Endothelial cell of umbilical vein (primary cell): ENCODE measurements at regions not wholly inside any gene's neighbourhood (a gene's known extent, or its start where the extent isn't known, plus 50 kb on each side); places are given as distances from the start of the nearest gene placed in this dataset.

Experiments
- BruUV-seq: library from RNA; stranded (reverse); fragments of 400-500 nt; replicated peaks from 2 replicates; lab custom pipeline; 2021; lab: Mats Ljungman, UMichigan
- CTCF ChIA-PET: fragments of 300-600, 350-600 bp; sonication (Branson Sonifier 250); formaldehyde crosslinking; loops from one replicate; lab custom pipeline; 2021; ENCODE audit warnings: antibody characterized with exemption, inconsistent platforms; lab: Charles Lee
- POLR2A ChIA-PET: fragments of 300-600, 350-600 bp; sonication (Branson Sonifier 250); formaldehyde crosslinking; loops from one replicate; lab custom pipeline; 2021; ENCODE audit warnings: antibody characterized with exemption, inconsistent platforms; lab: Charles Lee
- DNase-seq: peaks from one replicate; pipeline ENCODE4 v3.0.0-alpha.2; 2011; ENCODE audit warnings: low read depth, low spot score
- FAIRE-seq: peaks from 2 replicates; lab custom pipeline; 2011; peaks lifted over from hg19 to GRCh38; lab: Jason Lieb, UNC
- H2AFZ ChIP-seq: 2 replicates; pipeline ENCODE4 v1.6.0; 2012; ENCODE audit warnings: low read depth, low read length, control low read depth, inconsistent platforms
- H3K27ac ChIP-seq: 2 replicates; pipeline ENCODE4 v1.5.1; 2011; ENCODE audit warnings: low read depth, mild to moderate bottlenecking, control low read depth, low read length, moderate library complexity; ENCODE audit not compliant: insufficient read depth
- H3K27me3 ChIP-seq, 2 experiments: 2 replicates each; pipeline versions ENCODE4 v1.6.0 to v1.6.1; 2011; ENCODE audit warnings: low read length in 2 of 2, mixed read lengths in 1 of 2; ENCODE audit not compliant: control insufficient read depth in 2 of 2, insufficient read depth in 2 of 2
- H3K36me3 ChIP-seq, 2 experiments: 2 replicates in 1 of 2; 3 replicates in 1 of 2; pipeline ENCODE4 v1.5.1; 2011; ENCODE audit warnings: low read length in 2 of 2, mild to moderate bottlenecking in 1 of 2, moderate library complexity in 1 of 2; ENCODE audit not compliant: control insufficient read depth in 2 of 2, insufficient read depth in 2 of 2; ENCODE audit errors: extremely low read depth in 1 of 2
- H3K4me1 ChIP-seq: 3 replicates; pipeline ENCODE4 v1.5.1; 2011; ENCODE audit warnings: mild to moderate bottlenecking, low read length; ENCODE audit not compliant: control insufficient read depth, insufficient read depth; ENCODE audit errors: extremely low read depth
- H3K4me2 ChIP-seq: 2 replicates; pipeline ENCODE4 v1.6.1; 2011; ENCODE audit warnings: low read length, control low read depth, mixed read lengths; ENCODE audit not compliant: insufficient read depth
- H3K4me3 ChIP-seq, 3 experiments: fragments of 200-600 bp in 1 of 3; sonication (generic), shearing (Covaris generic) in 1 of 3; replicated peaks in 1 of 3; 2 replicates each; pipeline ENCODE4 v1.5.1; 2011 to 2016; ENCODE audit warnings: control low read depth in 3 of 3, low read length in 3 of 3, mild to moderate bottlenecking in 2 of 3, inconsistent platforms in 1 of 3, low read depth in 1 of 3, moderate library complexity in 1 of 3; ENCODE audit not compliant: insufficient read depth in 1 of 3
- H3K79me2 ChIP-seq: 2 replicates; pipeline ENCODE4 v1.6.0; 2012; ENCODE audit warnings: low read length, inconsistent platforms; ENCODE audit not compliant: control insufficient read depth, insufficient read depth
- H3K9ac ChIP-seq: replicated peaks from 2 replicates; pipeline ENCODE3; 2011; ENCODE audit warnings: low read length, control low read depth; ENCODE audit not compliant: insufficient read depth; ENCODE audit errors: extremely low read depth
- H3K9me1 ChIP-seq: replicated peaks from 3 replicates; pipeline ENCODE4 v1.6.0; 2011; ENCODE audit warnings: mild to moderate bottlenecking, low read length; ENCODE audit not compliant: control insufficient read depth, insufficient read depth; ENCODE audit errors: extremely low read depth
- H3K9me3 ChIP-seq: replicated peaks from 2 replicates; pipeline ENCODE4 v1.5.1; 2012; ENCODE audit warnings: low read length, inconsistent platforms; ENCODE audit not compliant: control insufficient read depth, insufficient read depth
- H4K20me1 ChIP-seq: replicated peaks from 2 replicates; pipeline ENCODE3; 2011; ENCODE audit warnings: mild to moderate bottlenecking, low read length; ENCODE audit not compliant: control insufficient read depth, insufficient read depth; ENCODE audit errors: extremely low read depth
- EZH2 ChIP-seq: IDR thresholded peaks from 2 replicates; pipeline ENCODE4 v1.6.1; 2012; ENCODE audit warnings: borderline replicate concordance, low read depth, mild to moderate bottlenecking, moderate library complexity, low read length, inconsistent platforms; ENCODE audit not compliant: severe bottlenecking
- FOS ChIP-seq: IDR thresholded peaks from 2 replicates; pipeline ENCODE4 v1.6.1; 2011; ENCODE audit warnings: mild to moderate bottlenecking, low read length, moderate library complexity, borderline replicate concordance; ENCODE audit not compliant: insufficient read depth
- GATA2 ChIP-seq: IDR thresholded peaks from 2 replicates; pipeline ENCODE4 v1.7.0; 2011; ENCODE audit warnings: low read depth, mild to moderate bottlenecking, moderate library complexity, mixed read lengths, low read length; ENCODE audit not compliant: insufficient read length, insufficient read depth
- JUN ChIP-seq: IDR thresholded peaks from 2 replicates; pipeline ENCODE4 v1.6.1; 2011; ENCODE audit warnings: borderline replicate concordance, low read depth; ENCODE audit not compliant: insufficient read length, insufficient read depth
- MYC ChIP-seq: IDR thresholded peaks from one replicate; pipeline ENCODE4 v1.6.1; 2011; ENCODE audit warnings: mild to moderate bottlenecking, low read depth, low read length
- POLR2A ChIP-seq: IDR thresholded peaks from 2 replicates; pipeline ENCODE4 v1.6.1; 2012; ENCODE audit warnings: low read depth, mild to moderate bottlenecking, control low read depth, low read length
- POLR2AphosphoS5 ChIP-seq: IDR thresholded peaks from 2 replicates; pipeline ENCODE4 v1.6.1; 2012; ENCODE audit warnings: low read depth, mild to moderate bottlenecking, control low read depth, low read length, moderate library complexity; ENCODE audit not compliant: insufficient read depth
- dilution Hi-C: fragments of 300-500 bp; cut with MboI; formaldehyde crosslinking; loops from one replicate; pipeline ENCODE4 v1.15.0; 2019; ENCODE audit warnings: low sequenced_read_pairs; ENCODE audit not compliant: extremely low pct_ligation_motif_present
- intact Hi-C: fragments of 100-400 bp; cut with micrococcal nuclease; formaldehyde crosslinking; loops from one replicate; pipeline ENCODE4 v1.10.0; 2022
- TF ChIP-seq, protein P1 (sequence below): IDR thresholded peaks from 2 replicates; pipeline ENCODE4 v1.6.1; 2011; ENCODE audit not compliant: insufficient read depth, insufficient read length
- TF ChIP-seq, protein P2 (sequence below), 2 donors: IDR thresholded peaks; 1 replicate in 1 of 2; 2 replicates in 1 of 2; pipeline ENCODE4 v1.5.1; 2011; ENCODE audit warnings: low read length in 2 of 2, mild to moderate bottlenecking in 2 of 2, moderate library complexity in 2 of 2, control low read depth in 1 of 2, inconsistent platforms in 1 of 2, low read depth in 1 of 2; ENCODE audit not compliant: insufficient read depth in 1 of 2; ENCODE audit errors: extremely low read depth in 1 of 2

DNA sequence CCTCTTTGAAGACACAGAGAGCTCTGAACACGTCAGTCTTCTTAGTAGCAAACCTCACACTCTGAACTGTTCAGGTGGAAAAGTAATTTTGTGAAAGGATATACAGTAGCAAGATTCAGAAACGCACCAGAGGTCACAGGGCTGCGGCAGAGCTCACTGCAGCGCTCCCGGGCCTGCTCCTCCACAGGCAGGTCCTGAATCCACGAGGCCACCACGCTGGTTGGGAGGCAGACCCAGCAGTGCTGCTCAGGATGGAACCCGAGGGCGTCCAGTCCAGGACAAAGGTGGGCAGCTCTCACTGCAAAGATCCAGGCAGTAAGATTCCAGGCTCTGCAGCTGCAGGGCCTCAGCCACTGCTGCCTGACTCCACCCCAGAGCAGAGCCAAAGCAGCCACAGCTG, 576.2 kb upstream of the SALL3 start:
- H3K4me1 ChIP-seq = no peaks in the 10 kb centered on the region
- ChIA-PET CTCF (no interaction called here), POLR2A (no interaction called here)
- H3K27ac ChIP-seq = no peak overlapping the region
- no peaks in the 10 kb centered on the region for H3K36me3 ChIP-seq
- TF ChIP-seq POLR2A = no peak
- no peak for TF ChIP-seq MYC
- TF ChIP-seq POLR2AphosphoS5 = no peak
- TF ChIP-seq, protein P1, sequence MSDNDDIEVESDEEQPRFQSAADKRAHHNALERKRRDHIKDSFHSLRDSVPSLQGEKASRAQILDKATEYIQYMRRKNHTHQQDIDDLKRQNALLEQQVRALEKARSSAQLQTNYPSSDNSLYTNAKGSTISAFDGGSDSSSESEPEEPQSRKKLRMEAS = no peak
- TF ChIP-seq EZH2 = no peak
- TF ChIP-seq JUN = no peak
- no peak for TF ChIP-seq FOS
- no peak for TF ChIP-seq GATA2
- TF ChIP-seq, protein P2, sequence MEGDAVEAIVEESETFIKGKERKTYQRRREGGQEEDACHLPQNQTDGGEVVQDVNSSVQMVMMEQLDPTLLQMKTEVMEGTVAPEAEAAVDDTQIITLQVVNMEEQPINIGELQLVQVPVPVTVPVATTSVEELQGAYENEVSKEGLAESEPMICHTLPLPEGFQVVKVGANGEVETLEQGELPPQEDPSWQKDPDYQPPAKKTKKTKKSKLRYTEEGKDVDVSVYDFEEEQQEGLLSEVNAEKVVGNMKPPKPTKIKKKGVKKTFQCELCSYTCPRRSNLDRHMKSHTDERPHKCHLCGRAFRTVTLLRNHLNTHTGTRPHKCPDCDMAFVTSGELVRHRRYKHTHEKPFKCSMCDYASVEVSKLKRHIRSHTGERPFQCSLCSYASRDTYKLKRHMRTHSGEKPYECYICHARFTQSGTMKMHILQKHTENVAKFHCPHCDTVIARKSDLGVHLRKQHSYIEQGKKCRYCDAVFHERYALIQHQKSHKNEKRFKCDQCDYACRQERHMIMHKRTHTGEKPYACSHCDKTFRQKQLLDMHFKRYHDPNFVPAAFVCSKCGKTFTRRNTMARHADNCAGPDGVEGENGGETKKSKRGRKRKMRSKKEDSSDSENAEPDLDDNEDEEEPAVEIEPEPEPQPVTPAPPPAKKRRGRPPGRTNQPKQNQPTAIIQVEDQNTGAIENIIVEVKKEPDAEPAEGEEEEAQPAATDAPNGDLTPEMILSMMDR (IDR thresholded peaks at IDR 0.05; ENCODE audit: extremely low read depth in 1 of 2, insufficient read depth in 1 of 2, low read depth in 1 of 2, low read length in 2 of 2) = no peak
- no peak overlapping the region for H3K4me3 ChIP-seq
- H2AFZ ChIP-seq = no peak overlapping the region
- FAIRE-seq (no peak), DNase-seq (no peak)
- H3K27me3 ChIP-seq = no peaks in the 10 kb centered on the region
- H3K79me2 ChIP-seq = no peaks in the 10 kb centered on the region
- intact Hi-C loops (no loop called here), dilution Hi-C loops (no loop called here)
- no peak overlapping the region for H3K9ac ChIP-seq
- no peaks in the 10 kb centered on the region for H3K9me1 ChIP-seq
- H3K4me2 ChIP-seq = no peak overlapping the region
- no TSS peak for BruUV-seq
- H3K9me3 ChIP-seq = peaks cover 2% of the 10 kb centered on the region
- H4K20me1 ChIP-seq = no peaks in the 10 kb centered on the region
